IMR-90 (cell line): ENCODE measurements at regions not wholly inside any gene's neighbourhood (a gene's known extent, or its start where the extent isn't known, plus 50 kb on each side); places are given as distances from the start of the nearest gene placed in this dataset.

Experiments
- ATAC-seq: fragments of 200-7000 bp; cut with Tn5 transposase; 2 replicates; pipeline ENCODE4 v1.9.1; 2020; ENCODE audit warnings: low read depth, mild to moderate bottlenecking, moderate library complexity
- BruUV-seq: library from RNA; stranded (reverse); fragments of 400-500 nt; replicated peaks from 2 replicates; lab custom pipeline; 2021; lab: Mats Ljungman, UMichigan
- CTCF ChIA-PET: fragments of 300-600 bp; formaldehyde crosslinking; extraction: SDS; loops from one replicate; lab custom pipeline; 2021; ENCODE audit warnings: antibody characterized with exemption; lab: Yijun Ruan, JAX
- POLR2A ChIA-PET: fragments of 300-600 bp; sonication (Branson Sonifier 250); formaldehyde crosslinking; loops from one replicate; lab custom pipeline; 2022; ENCODE audit warnings: antibody characterized with exemption; ENCODE audit not compliant: unreplicated experiment; lab: Charles Lee
- DNase-seq: peaks from one replicate; pipeline ENCODE4 v3.0.0; 2013
- H2AFZ ChIP-seq: replicated peaks from 2 replicates; pipeline ENCODE3; 2013; ENCODE audit warnings: low read length, mild to moderate bottlenecking; ENCODE audit not compliant: poor library complexity
- H2AK5ac ChIP-seq: 2 replicates; pipeline ENCODE4 v1.6.1; 2013; ENCODE audit warnings: low read depth, low read length, inconsistent platforms
- H2AK9ac ChIP-seq: replicated peaks from 2 replicates; pipeline ENCODE3; 2013; ENCODE audit warnings: mild to moderate bottlenecking, low read depth, low read length, moderate library complexity; ENCODE audit not compliant: poor library complexity
- H2BK120ac ChIP-seq: 2 replicates; pipeline ENCODE4 v1.6.1; 2013; ENCODE audit warnings: low read depth, low read length, inconsistent platforms
- H2BK15ac ChIP-seq: 3 replicates; pipeline ENCODE4 v1.6.1; 2013; ENCODE audit warnings: low read depth, low read length, inconsistent platforms
- H2BK20ac ChIP-seq: 2 replicates; pipeline ENCODE4 v1.6.1; 2013; ENCODE audit warnings: low read depth, mild to moderate bottlenecking, inconsistent platforms, low read length, moderate library complexity
- H2BK5ac ChIP-seq: 2 replicates; pipeline ENCODE4 v1.6.1; 2013; ENCODE audit warnings: mild to moderate bottlenecking, low read depth, low read length, inconsistent platforms; ENCODE audit not compliant: poor library complexity, severe bottlenecking
- H3K14ac ChIP-seq: replicated peaks from 2 replicates; pipeline ENCODE4 v1.6.1; 2013; ENCODE audit warnings: low read depth, low read length, inconsistent platforms
- H3K18ac ChIP-seq: 2 replicates; pipeline ENCODE4 v1.6.1; 2013; ENCODE audit warnings: low read depth, low read length, control low read depth
- H3K23ac ChIP-seq: 2 replicates; pipeline ENCODE4 v1.6.1; 2013; ENCODE audit warnings: low read depth, low read length, inconsistent platforms
- H3K27ac ChIP-seq: 2 replicates; pipeline ENCODE4 v1.5.1; 2013; ENCODE audit warnings: mild to moderate bottlenecking, control low read depth, low read length; ENCODE audit not compliant: insufficient read depth
- H3K27me3 ChIP-seq: 2 replicates; pipeline ENCODE4 v1.6.1; 2013; ENCODE audit warnings: low read length; ENCODE audit not compliant: control insufficient read depth, insufficient read depth
- H3K36me3 ChIP-seq: 2 replicates; pipeline ENCODE4 v1.6.1; 2013; ENCODE audit warnings: low read length, mixed read lengths; ENCODE audit not compliant: control insufficient read depth, insufficient read depth
- H3K4ac ChIP-seq: 2 replicates; pipeline ENCODE4 v1.6.1; 2013; ENCODE audit warnings: low read depth, low read length, inconsistent platforms
- H3K4me1 ChIP-seq: 2 replicates; pipeline ENCODE4 v1.6.1; 2013; ENCODE audit warnings: low read length, mixed read lengths; ENCODE audit not compliant: control insufficient read depth, insufficient read depth
- H3K4me2 ChIP-seq: 2 replicates; pipeline ENCODE4 v1.6.1; 2013; ENCODE audit warnings: low read depth, mild to moderate bottlenecking, control low read depth, low read length, moderate library complexity
- H3K4me3 ChIP-seq: 2 replicates; pipeline ENCODE4 v1.5.1; 2013; ENCODE audit warnings: low read depth, mild to moderate bottlenecking, control low read depth, low read length, moderate library complexity; ENCODE audit not compliant: insufficient read depth
- H3K56ac ChIP-seq: 2 replicates; pipeline ENCODE4 v1.6.1; 2013; ENCODE audit warnings: low read length, inconsistent platforms; ENCODE audit not compliant: insufficient read depth; ENCODE audit errors: extremely low read depth
- H3K79me1 ChIP-seq, 2 experiments: 2 replicates each; pipeline ENCODE4 v1.6.1; 2013; ENCODE audit warnings: low read length in 2 of 2, inconsistent platforms in 1 of 2, low read depth in 1 of 2
- H3K9ac ChIP-seq: 2 replicates; pipeline ENCODE4 v1.6.1; 2013; ENCODE audit warnings: low read depth, low read length, control low read depth
- H3K9me1 ChIP-seq: 2 replicates; pipeline ENCODE4 v1.6.1; 2013; ENCODE audit warnings: low read length, inconsistent platforms; ENCODE audit not compliant: insufficient read depth
- H3K9me3 ChIP-seq: 2 replicates; pipeline ENCODE4 v1.6.1; 2013; ENCODE audit warnings: low read length; ENCODE audit not compliant: control insufficient read depth, insufficient read depth
- H4K20me1 ChIP-seq: 2 replicates; pipeline ENCODE4 v1.6.1; 2013; ENCODE audit warnings: low read length, inconsistent platforms; ENCODE audit not compliant: insufficient read depth
- H4K5ac ChIP-seq: 2 replicates; pipeline ENCODE4 v1.6.1; 2013; ENCODE audit warnings: mild to moderate bottlenecking, low read depth, low read length, control low read depth
- H4K8ac ChIP-seq, 2 experiments: 2 replicates each; pipeline ENCODE4 v1.6.1; 2013; ENCODE audit warnings: low read depth in 2 of 2, low read length in 2 of 2, control low read depth in 1 of 2, inconsistent platforms in 1 of 2
- H4K91ac ChIP-seq: 2 replicates; pipeline ENCODE4 v1.6.1; 2013; ENCODE audit warnings: low read depth, low read length, inconsistent platforms; ENCODE audit not compliant: insufficient read depth
- BHLHE40 ChIP-seq: fragments of 150-350 bp; IDR thresholded peaks from 2 replicates; pipeline ENCODE4 v1.6.1; 2016; ENCODE audit warnings: mild to moderate bottlenecking, low read depth, low read length
- CEBPB ChIP-seq: IDR thresholded peaks from 2 replicates; pipeline ENCODE4 v1.6.1; 2012; ENCODE audit warnings: low read depth, low read length, improper control_type of control experiment
- CHD1 ChIP-seq: IDR thresholded peaks from 2 replicates; pipeline ENCODE4 v1.6.1; 2012; ENCODE audit warnings: low read depth, low read length, improper control_type of control experiment
- FOS ChIP-seq: fragments of 150-350 bp; IDR thresholded peaks from 2 replicates; pipeline ENCODE4 v1.6.1; 2016; ENCODE audit warnings: low read depth, low read length
- MAFK ChIP-seq: IDR thresholded peaks from 2 replicates; pipeline ENCODE4 v1.6.1; 2012; ENCODE audit warnings: low read depth, low read length, improper control_type of control experiment
- MAZ ChIP-seq: IDR thresholded peaks from 2 replicates; pipeline ENCODE4 v1.6.1; 2012; ENCODE audit warnings: low read depth, mild to moderate bottlenecking, low read length, improper control_type of control experiment, moderate library complexity, borderline replicate concordance
- MXI1 ChIP-seq: IDR thresholded peaks from 2 replicates; pipeline ENCODE4 v1.6.1; 2012; ENCODE audit warnings: low read depth, mild to moderate bottlenecking, low read length, moderate library complexity, borderline replicate concordance
- POLR2A ChIP-seq: IDR thresholded peaks from 2 replicates; pipeline ENCODE4 v1.6.1; 2012; ENCODE audit warnings: mild to moderate bottlenecking, low read depth, low read length
- RAD21 ChIP-seq: IDR thresholded peaks from 2 replicates; pipeline ENCODE4 v1.6.1; 2012; ENCODE audit warnings: low read length, improper control_type of control experiment
- RCOR1 ChIP-seq: IDR thresholded peaks from 2 replicates; pipeline ENCODE4 v1.6.1; 2012; ENCODE audit warnings: mild to moderate bottlenecking, low read length, improper control_type of control experiment; ENCODE audit not compliant: insufficient replicate concordance
- RFX5 ChIP-seq: IDR thresholded peaks from 2 replicates; pipeline ENCODE4 v1.8.0; 2012; ENCODE audit warnings: low read depth, mild to moderate bottlenecking, low read length, moderate library complexity
- SMC3 ChIP-seq: fragments of 150-350 bp; IDR thresholded peaks from 2 replicates; pipeline ENCODE4 v1.6.1; 2016; ENCODE audit warnings: low read depth, mild to moderate bottlenecking, antibody characterized with exemption, low read length, moderate library complexity
- WGBS, 2 experiments: methylation state at CpG; one replicate each; pipeline versions ENCODE4 v1.1.5 to v1.1.7; 2013; ENCODE audit warnings: missing lambda C conversion rate in 2 of 2; ENCODE audit not compliant: insufficient read length in 1 of 2; ENCODE audit errors: extremely low coverage in 2 of 2; 5-methylcytosine and 5-hydroxymethylcytosine counted together
- dilution Hi-C: fragments of 300-500 bp; cut with HindIII; formaldehyde crosslinking; loops from one replicate; pipeline ENCODE4 v1.14.3; 2018; ENCODE audit warnings: low sequenced_read_pairs; ENCODE audit not compliant: unreplicated experiment
- in situ Hi-C: fragments of 300-500 bp; cut with MboI; formaldehyde crosslinking; loops from 3 replicates; pipeline ENCODE4 v1.14.3; 2019; ENCODE audit warnings: low sequenced_read_pairs, inconsistent platforms, mixed read lengths
- intact Hi-C: fragments of 100-400 bp; cut with micrococcal nuclease; formaldehyde crosslinking; loops from 2 replicates; pipeline ENCODE4 v1.10.0; 2022
- TF ChIP-seq, protein P1 (sequence below): fragments of 150-350 bp; IDR thresholded peaks from 2 replicates; pipeline ENCODE4 v1.6.1; 2016; ENCODE audit warnings: low read depth, mild to moderate bottlenecking, low read length, moderate library complexity, borderline replicate concordance
- TF ChIP-seq, protein P2 (sequence below): fragments of 150-350 bp; IDR thresholded peaks from 2 replicates; pipeline ENCODE4 v1.6.1; 2017; ENCODE audit warnings: mild to moderate bottlenecking, antibody characterized with exemption, low read length, low read depth

- Histone ChIP-seq H3K23ac (no peak overlapping the region), H4K8ac (no peak overlapping the region), H3K14ac (no peak overlapping the region), H2BK5ac (no peak overlapping the region), H4K91ac (no peak overlapping the region), H2BK15ac (no peak overlapping the region), H2AK5ac (no peak overlapping the region), H3K4me1 (no peaks in the 10 kb centered on the region), H3K9me3 (peaks cover 47% of the 10 kb centered on the region), H2BK20ac (no peak overlapping the region), H3K4me2 (no peak overlapping the region), H2AFZ (no peak overlapping the region), H3K18ac (no peak overlapping the region), H3K27ac (no peak overlapping the region), H3K9ac (no peak overlapping the region), H3K9me1 (no peaks in the 10 kb centered on the region), H2BK120ac (no peak overlapping the region), H3K36me3 (no peaks in the 10 kb centered on the region), H3K4ac (no peak overlapping the region), H3K56ac (no peak overlapping the region), H3K27me3 (no peaks in the 10 kb centered on the region), H3K4me3 (no peak overlapping the region), H4K5ac (no peak overlapping the region), H3K79me1 (no peaks in the 10 kb centered on the region), H4K20me1 (no peaks in the 10 kb centered on the region), H2AK9ac (no peak overlapping the region)
- ChIA-PET POLR2A (no interaction called here), CTCF (no interaction called here)
- dilution Hi-C loops (no loop called here), in situ Hi-C loops (no loop called here), intact Hi-C loops (no loop called here)
- no TSS peak for BruUV-seq
- ATAC-seq (no peak), DNase-seq (no peak)
- WGBS, 2 experiments, result 47% methylated on average over 3 of the region's 15 CpGs; no CpG with 5 or more reads in 1 of the 2 experiments
- no peak for TF ChIP-seq SMC3
- TF ChIP-seq MXI1, result no peak
- TF ChIP-seq RCOR1, result no peak
- no peak for TF ChIP-seq RAD21
- no peak for TF ChIP-seq MAFK
- no peak for TF ChIP-seq POLR2A
- no peak for TF ChIP-seq MAZ
- TF ChIP-seq FOS, result no peak
- TF ChIP-seq CHD1, result no peak
- no peak for TF ChIP-seq BHLHE40
- TF ChIP-seq RFX5, result no peak
- TF ChIP-seq, protein P1, sequence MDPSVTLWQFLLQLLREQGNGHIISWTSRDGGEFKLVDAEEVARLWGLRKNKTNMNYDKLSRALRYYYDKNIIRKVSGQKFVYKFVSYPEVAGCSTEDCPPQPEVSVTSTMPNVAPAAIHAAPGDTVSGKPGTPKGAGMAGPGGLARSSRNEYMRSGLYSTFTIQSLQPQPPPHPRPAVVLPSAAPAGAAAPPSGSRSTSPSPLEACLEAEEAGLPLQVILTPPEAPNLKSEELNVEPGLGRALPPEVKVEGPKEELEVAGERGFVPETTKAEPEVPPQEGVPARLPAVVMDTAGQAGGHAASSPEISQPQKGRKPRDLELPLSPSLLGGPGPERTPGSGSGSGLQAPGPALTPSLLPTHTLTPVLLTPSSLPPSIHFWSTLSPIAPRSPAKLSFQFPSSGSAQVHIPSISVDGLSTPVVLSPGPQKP, result no peak
- no peak for TF ChIP-seq CEBPB
- TF ChIP-seq, protein P2, sequence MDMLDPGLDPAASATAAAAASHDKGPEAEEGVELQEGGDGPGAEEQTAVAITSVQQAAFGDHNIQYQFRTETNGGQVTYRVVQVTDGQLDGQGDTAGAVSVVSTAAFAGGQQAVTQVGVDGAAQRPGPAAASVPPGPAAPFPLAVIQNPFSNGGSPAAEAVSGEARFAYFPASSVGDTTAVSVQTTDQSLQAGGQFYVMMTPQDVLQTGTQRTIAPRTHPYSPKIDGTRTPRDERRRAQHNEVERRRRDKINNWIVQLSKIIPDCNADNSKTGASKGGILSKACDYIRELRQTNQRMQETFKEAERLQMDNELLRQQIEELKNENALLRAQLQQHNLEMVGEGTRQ, result no peak
Measured at GRCh38 chr14:105902131-105902898, 375.9 kb downstream of the TMEM121 start.
